ENCODE measurements at regions not wholly inside any gene's neighbourhood (a gene's known extent, or its start where the extent isn't known, plus 50 kb on each side); places are given as distances from the start of the nearest gene placed in this dataset.

DNA sequence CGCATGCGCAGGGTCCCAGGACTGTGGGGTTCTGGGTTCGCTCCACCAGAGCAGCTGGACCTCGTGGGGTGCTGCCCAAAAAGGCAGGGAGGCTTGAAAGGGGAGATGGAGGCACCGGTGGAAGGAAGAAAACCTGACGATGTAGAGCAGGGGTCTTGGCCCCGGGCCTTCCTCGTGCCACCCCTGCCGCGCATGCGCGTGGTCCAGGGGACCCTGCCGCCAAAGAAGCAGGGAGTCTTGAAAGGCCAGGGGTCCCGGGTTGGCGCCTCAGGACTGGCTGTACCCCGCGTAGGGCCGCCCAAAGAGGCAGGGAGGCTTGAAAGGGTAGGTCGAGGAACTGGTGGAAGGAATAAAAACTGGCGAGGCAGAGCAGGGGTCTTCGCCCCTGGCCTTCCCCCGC is 321.0 kb downstream of the ALG10 start:
- TF ChIP-seq EZH2 (IDR thresholded peaks at IDR 0.05) (no peak), POLR2AphosphoS5 (IDR thresholded peaks at IDR 0.05; ENCODE audit: borderline replicate concordance, low read depth, low read length) (no peak), FOXP2 (optimal IDR thresholded peaks at IDR 0.05; ENCODE audit: control extremely low read depth, extremely low read length, insufficient read depth) (no peak)
- H3K36me3 ChIP-seq (ENCODE audit: insufficient read depth, low read length) = no peaks in the 10 kb centered on the region
- H3K9ac ChIP-seq (ENCODE audit: insufficient read length) = no peak overlapping the region
- no peak overlapping the region for H3K4me3 ChIP-seq
- no peak for DNase-seq (ENCODE audit: low read depth, low spot score)
- H3K9me3 ChIP-seq (ENCODE audit: low read depth, low read length) = no peaks in the 10 kb centered on the region
- H3K27ac ChIP-seq = no peak overlapping the region

DNA sequence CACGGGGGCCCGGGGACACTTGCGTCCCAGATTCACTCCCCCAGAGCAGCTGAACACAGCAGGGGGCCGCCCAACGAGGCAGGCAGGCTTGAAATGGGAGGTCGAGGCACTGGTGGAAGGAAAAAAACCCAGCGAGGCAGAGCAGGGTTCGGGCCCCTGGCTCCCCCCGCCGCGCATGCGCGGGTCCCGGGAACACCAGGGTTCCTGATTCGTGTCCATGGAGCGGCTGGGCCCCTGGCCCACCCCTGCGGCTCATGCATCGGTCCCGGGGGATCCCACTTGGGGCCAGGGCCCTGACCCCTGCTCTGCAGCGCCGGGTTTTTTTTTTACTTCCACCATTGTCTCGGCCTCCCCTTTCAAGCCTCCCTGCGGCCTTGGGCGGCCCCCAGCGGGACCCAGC is 321.5 kb downstream of the ALG10 start:
- no peak for TF ChIP-seq POLR2AphosphoS5 (IDR thresholded peaks at IDR 0.05; ENCODE audit: borderline replicate concordance, low read depth, low read length)
- TF ChIP-seq FOXP2 (optimal IDR thresholded peaks at IDR 0.05; ENCODE audit: control extremely low read depth, extremely low read length, insufficient read depth) = no peak
- TF ChIP-seq EZH2 (IDR thresholded peaks at IDR 0.05) = no peak
- no peak for DNase-seq (ENCODE audit: low read depth, low spot score)
- Histone ChIP-seq H3K4me3 (no peak overlapping the region), H3K9ac (ENCODE audit: insufficient read length) (no peak overlapping the region), H3K36me3 (ENCODE audit: insufficient read depth, low read length) (no peaks in the 10 kb centered on the region), H3K27ac (no peak overlapping the region), H3K9me3 (ENCODE audit: low read depth, low read length) (no peaks in the 10 kb centered on the region)

DNA sequence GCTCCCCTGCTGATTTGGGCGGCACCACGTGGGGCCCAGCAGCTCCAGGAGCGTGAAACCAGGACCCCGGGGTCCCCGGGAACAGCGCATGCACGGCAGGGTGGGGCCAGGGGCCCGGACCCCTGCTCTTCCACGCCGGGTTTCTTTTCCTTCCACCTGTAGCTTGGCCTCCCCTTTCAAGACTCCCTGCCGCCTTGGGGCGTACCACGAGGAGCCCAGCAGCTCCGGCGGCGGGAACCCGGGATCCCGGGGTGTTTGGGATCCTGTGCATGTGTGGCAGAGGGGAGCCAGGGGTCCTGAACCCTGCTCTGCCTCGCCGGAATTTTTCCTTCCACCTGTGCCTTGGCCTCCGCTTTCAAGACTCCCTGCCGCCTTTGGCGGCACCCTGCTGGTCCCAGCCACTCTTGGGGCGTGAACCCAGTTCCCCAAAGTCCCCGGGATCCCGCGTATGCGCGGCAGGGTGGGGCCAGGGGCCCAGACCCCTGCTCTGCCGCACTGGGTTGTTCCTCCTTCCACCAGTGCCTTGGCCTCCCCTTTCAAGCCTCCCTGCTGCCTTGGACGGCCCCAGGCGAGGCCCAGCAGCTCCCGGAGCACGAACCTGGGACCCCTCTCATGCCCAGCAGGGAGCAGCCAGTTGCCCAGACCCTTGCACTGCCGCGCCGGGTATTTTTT is 322.7 kb downstream of the ALG10 start:
- Histone ChIP-seq H3K9ac (ENCODE audit: insufficient read length) (no peak overlapping the region), H3K27ac (no peak overlapping the region), H3K4me3 (peak overlapping the region; percentile 64), H3K9me3 (ENCODE audit: low read depth, low read length) (no peaks in the 10 kb centered on the region), H3K36me3 (ENCODE audit: insufficient read depth, low read length) (no peaks in the 10 kb centered on the region)
- no peak for DNase-seq (ENCODE audit: low read depth, low spot score)
- TF ChIP-seq FOXP2 (optimal IDR thresholded peaks at IDR 0.05; ENCODE audit: control extremely low read depth, extremely low read length, insufficient read depth) (no peak), POLR2AphosphoS5 (IDR thresholded peaks at IDR 0.05; ENCODE audit: borderline replicate concordance, low read depth, low read length) (no peak), EZH2 (IDR thresholded peaks at IDR 0.05) (no peak)

DNA sequence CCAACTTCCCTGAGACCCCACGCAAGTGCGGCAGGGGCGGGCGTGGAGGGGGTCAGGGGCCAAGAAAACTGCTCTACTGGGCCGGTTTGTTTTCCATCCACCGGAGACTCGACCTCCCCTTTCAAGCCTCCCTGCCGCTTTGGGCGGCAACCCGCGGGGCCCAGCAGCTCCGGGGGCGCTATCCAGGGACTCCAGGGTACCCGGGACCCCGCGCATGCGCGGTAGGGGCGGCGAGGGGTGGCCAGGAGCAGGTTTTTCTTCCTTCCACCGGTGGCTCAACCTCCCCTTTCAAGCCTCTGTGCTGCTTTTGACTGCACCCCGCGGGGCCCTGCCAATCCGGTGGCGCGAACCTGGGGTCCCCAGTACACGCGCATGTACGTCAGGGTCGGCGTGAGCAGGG is 323.5 kb downstream of the ALG10 start:
- H3K36me3 ChIP-seq (ENCODE audit: insufficient read depth, low read length) = no peaks in the 10 kb centered on the region
- TF ChIP-seq FOXP2 (optimal IDR thresholded peaks at IDR 0.05; ENCODE audit: control extremely low read depth, extremely low read length, insufficient read depth) (no peak), EZH2 (IDR thresholded peaks at IDR 0.05) (no peak), POLR2AphosphoS5 (IDR thresholded peaks at IDR 0.05; ENCODE audit: borderline replicate concordance, low read depth, low read length) (no peak)
- H3K27ac ChIP-seq = no peak overlapping the region
- H3K4me3 ChIP-seq = peak overlapping the region; percentile 64
- no peaks in the 10 kb centered on the region for H3K9me3 ChIP-seq (ENCODE audit: low read depth, low read length)
- H3K9ac ChIP-seq (ENCODE audit: insufficient read length) = no peak overlapping the region
- no peak for DNase-seq (ENCODE audit: low read depth, low spot score)

DNA sequence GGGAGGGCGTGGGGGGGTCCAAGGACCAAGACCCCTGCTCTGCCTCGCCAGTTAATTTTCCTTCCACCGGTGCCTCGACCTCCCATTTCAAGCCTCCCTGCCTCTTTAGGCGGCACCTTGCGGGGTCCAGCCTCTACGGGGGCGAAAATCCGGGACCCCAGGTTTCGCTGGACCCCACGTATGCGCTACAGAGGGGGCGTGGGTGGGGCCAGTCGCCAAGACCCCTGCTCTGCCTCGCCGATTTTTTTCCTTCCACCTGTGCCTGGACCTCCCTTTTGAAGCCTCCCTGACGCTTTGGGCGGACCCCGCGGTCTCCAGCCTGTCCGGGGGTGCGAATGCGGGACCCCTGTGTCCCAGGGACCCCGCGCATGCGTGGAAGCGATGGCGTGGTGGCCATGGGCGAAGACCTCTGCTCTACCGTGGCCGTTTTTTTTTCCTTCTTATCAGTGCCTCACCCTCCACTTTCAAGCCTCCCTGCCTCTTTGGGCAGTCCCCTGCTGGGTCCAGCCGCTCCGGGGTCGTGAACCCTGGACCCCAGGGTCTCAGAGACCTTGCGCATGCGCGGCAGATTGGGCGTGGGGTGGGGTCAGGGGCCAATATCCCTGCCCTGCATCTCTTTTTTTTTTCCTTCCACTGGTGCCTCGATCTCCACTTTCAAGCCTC is 324.2 kb downstream of the ALG10 start:
- TF ChIP-seq EZH2 (IDR thresholded peaks at IDR 0.05) = no peak
- TF ChIP-seq POLR2AphosphoS5 (IDR thresholded peaks at IDR 0.05; ENCODE audit: borderline replicate concordance, low read depth, low read length) = no peak
- TF ChIP-seq FOXP2 (optimal IDR thresholded peaks at IDR 0.05; ENCODE audit: control extremely low read depth, extremely low read length, insufficient read depth) = no peak
- Histone ChIP-seq H3K36me3 (ENCODE audit: insufficient read depth, low read length) (no peaks in the 10 kb centered on the region), H3K9ac (ENCODE audit: insufficient read length) (no peak overlapping the region), H3K4me3 (peak overlapping the region; percentile 64; the same call in 1 of the 2 replicates), H3K27ac (no peak overlapping the region), H3K9me3 (ENCODE audit: low read depth, low read length) (no peaks in the 10 kb centered on the region)
- no peak for DNase-seq (ENCODE audit: low read depth, low spot score)

DNA sequence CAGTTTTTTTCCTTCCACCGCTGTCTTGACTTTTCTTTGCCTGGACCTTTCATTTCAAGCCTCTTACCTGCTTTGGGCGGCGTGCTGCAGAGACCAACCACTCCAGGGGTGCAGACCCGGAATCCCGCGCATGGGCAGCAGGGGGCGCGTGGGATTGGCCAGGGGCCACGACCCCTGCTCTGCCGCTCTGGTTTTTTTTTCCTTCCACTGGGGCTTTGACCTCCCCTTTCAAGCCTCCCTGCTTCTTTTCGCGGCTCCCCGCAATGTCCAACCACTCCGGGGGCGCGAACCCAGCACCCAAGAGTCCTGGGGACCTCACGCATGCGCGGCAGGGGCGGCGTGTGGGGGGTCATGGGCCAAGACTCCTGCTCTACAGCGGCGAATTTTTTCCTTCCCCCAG is 325.1 kb downstream of the ALG10 start:
- H3K4me3 ChIP-seq = no peak overlapping the region
- H3K27ac ChIP-seq = no peak overlapping the region
- no peak overlapping the region for H3K9ac ChIP-seq (ENCODE audit: insufficient read length)

DNA sequence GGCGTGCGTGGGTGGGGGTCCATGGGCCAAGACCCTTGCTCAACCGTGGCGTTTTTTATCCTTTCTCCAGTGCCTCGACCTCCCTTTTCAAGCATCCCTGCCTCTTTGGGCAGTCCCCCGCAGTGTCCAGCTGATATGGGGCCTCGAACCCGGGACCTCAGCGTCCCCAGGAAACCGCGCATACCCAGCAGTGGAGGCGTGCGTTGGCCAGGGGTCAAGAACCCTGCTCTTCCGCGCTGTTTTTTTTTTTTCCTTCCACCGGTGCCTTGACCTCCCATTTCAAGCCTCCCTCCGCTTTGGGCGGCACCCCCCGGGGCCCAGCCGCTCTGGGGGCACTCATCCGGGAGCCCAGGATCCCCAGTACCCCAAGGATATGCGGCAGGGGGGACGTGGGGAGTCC is 325.8 kb downstream of the ALG10 start:
- H3K9ac ChIP-seq (ENCODE audit: insufficient read length) = no peak overlapping the region
- H3K27ac ChIP-seq = no peak overlapping the region
- TF ChIP-seq FOXP2 (optimal IDR thresholded peaks at IDR 0.05; ENCODE audit: control extremely low read depth, extremely low read length, insufficient read depth) (no peak), POLR2AphosphoS5 (IDR thresholded peaks at IDR 0.05; ENCODE audit: borderline replicate concordance, low read depth, low read length) (no peak), EZH2 (IDR thresholded peaks at IDR 0.05) (no peak)
- H3K36me3 ChIP-seq (ENCODE audit: insufficient read depth, low read length) = no peaks in the 10 kb centered on the region
- no peaks in the 10 kb centered on the region for H3K9me3 ChIP-seq (ENCODE audit: low read depth, low read length)
- no peak overlapping the region for H3K4me3 ChIP-seq
- no peak for DNase-seq (ENCODE audit: low read depth, low spot score)

More for the DNA sequence above, 325.1 kb downstream of the ALG10 start:
- Histone ChIP-seq H3K9me3 (ENCODE audit: low read depth, low read length) (no peaks in the 10 kb centered on the region), H3K36me3 (ENCODE audit: insufficient read depth, low read length) (no peaks in the 10 kb centered on the region)
- no peak for DNase-seq (ENCODE audit: low read depth, low spot score)
- no peak for TF ChIP-seq EZH2 (IDR thresholded peaks at IDR 0.05)
- no peak for TF ChIP-seq FOXP2 (optimal IDR thresholded peaks at IDR 0.05; ENCODE audit: control extremely low read depth, extremely low read length, insufficient read depth)
- no peak for TF ChIP-seq POLR2AphosphoS5 (IDR thresholded peaks at IDR 0.05; ENCODE audit: borderline replicate concordance, low read depth, low read length)

DNA sequence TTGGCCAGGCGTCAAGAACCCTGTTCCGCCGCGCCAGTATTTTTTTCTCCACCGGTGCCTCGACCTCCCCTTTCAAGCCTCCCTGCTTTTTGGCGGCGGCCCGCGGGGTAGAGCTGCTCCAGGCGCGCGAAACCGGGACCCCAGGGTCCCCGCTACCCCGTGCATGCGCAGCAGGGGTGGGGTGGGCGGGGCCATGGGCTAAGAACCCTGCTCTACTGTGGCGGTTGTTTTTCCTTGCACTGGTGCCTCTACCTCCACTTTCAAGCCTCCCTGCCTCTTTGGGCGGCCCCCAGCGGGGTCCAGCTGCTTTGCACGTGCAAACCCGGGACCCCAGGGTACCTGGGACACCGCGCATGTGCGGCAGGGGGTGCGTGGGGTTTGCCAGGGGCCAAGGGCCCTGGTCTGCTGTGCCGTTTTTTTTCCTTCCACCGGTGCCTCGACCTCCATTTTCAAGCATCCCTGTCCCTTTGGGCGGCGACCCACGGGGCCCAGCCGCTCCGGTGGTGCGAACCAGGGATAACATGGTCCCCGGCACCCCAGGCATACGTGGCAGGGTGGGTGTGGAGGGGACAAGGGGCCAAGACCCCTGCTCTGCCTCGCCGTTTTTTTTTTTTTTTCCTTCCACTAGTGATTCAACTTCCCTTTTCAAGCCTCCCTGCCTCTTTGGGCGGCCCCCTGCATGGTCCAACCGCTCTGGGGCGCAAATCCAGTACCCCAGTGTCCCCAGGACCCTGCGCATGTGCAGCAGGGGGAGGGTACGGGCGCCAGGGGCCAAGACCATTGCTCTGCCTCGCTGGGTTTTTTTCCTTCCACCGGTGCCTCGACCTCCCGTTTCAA is 326.8 kb downstream of the ALG10 start:
- Histone ChIP-seq H3K9ac (ENCODE audit: insufficient read length) (no peak overlapping the region), H3K9me3 (ENCODE audit: low read depth, low read length) (no peaks in the 10 kb centered on the region), H3K4me3 (no peak overlapping the region), H3K27ac (no peak overlapping the region), H3K36me3 (ENCODE audit: insufficient read depth, low read length) (no peaks in the 10 kb centered on the region)
- TF ChIP-seq POLR2AphosphoS5 (IDR thresholded peaks at IDR 0.05; ENCODE audit: borderline replicate concordance, low read depth, low read length) (no peak), EZH2 (IDR thresholded peaks at IDR 0.05) (no peak), FOXP2 (optimal IDR thresholded peaks at IDR 0.05; ENCODE audit: control extremely low read depth, extremely low read length, insufficient read depth) (no peak)
- no peak for DNase-seq (ENCODE audit: low read depth, low spot score)
